ENCODE measurements at regions not wholly inside any gene's neighbourhood (a gene's known extent, or its start where the extent isn't known, plus 50 kb on each side); places are given as distances from the start of the nearest gene placed in this dataset.
A peak's percentile ranks its signal among the peaks of the same experiment; 100 is the strongest.

DNA sequence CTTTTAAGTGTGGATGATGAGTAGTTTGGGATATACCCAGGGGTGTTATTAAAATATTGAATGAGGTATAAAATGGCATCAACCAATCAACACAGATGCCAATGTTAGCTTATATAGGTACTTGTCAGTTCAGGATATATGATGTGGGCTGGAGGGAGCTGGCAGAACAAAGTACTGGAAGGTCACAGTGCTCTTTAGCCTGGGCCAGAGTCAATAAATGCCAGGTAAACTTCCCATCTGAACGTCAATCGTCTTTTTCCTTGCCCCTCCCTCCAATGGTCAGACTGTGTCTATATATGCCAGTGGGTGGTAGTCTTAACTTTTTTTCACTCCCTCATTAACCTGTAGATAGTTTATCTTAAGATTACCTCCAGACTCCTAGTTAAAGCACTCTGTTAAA, 140.8 kb upstream of the RBMS1 start:
- DNase-seq = no peak

DNA sequence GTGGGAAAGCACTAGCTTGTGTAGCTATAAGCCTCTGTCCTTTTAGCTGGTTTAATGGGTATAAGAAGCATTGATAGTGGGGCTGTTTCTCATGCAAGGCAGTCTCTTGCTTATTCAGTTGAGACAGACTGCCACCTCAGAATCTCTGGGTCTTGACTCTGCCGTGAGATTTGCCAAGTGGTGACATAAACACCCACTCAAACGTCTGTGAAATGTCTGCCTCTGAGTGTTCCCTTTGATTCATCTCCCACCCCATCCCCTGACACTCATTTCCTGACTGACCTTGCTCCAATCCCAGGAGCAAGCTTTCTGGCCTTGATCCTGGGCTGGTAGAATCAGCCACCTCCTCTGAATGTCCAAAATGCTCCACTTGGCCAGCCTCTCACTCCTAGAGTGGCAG, 141.9 kb upstream of the RBMS1 start:
- DNase-seq = no peak

DNA sequence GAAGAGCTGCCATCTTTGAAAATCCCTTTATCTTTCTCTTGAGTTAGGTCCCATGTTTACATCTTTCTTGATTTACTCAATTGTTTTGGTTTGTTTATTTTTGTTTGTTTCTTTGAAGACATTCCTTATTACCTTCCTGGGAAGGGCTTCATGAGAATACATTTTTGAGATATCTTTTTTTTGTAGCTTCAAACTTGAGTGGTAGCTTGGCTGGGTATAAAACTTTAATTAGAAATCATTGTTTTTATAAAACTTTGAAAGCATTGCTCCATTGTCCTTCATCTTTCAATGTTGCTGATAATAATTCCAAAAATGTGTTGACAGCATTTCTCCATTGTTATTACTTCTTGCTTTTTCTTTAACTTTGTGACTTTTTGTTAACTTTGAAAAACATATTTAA, 145.9 kb upstream of the RBMS1 start:
- DNase-seq = no peak

DNA sequence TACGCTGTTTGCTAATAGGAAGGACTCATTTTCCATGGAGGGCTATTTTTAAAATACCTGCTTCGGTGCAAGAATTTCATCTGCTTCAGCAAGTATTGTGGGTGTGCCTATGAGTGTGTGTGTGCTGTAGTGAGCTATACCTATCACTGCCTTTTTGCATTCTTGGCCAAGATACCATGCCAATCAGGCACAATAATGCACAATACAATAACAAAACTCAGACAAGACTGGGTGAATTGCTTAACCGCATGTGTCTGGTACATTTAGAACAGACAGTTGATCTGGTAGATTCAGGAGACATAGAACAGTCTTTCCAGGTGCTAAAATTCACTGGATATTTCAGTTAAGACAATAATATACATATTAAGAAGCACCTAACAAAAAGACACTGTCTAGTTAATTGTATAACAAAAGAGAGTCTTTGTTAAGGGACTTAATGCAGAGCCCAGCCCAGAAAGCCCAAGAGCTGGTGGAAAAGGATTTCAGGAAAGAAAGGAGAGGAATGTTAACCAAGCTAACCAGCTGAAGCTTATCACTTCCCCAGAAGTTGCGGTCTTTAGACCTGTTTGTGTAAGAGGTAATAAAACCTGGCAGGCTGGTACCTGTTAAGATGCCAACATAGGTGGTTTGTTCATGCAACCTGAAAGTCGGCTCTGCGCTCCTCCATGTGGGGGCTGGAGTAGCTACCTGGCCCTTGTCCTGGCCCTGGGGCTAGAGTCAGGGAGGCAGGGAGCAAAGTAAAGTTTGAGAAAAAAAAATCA, 153.3 kb upstream of the RBMS1 start:
- DNase-seq = no peak

DNA sequence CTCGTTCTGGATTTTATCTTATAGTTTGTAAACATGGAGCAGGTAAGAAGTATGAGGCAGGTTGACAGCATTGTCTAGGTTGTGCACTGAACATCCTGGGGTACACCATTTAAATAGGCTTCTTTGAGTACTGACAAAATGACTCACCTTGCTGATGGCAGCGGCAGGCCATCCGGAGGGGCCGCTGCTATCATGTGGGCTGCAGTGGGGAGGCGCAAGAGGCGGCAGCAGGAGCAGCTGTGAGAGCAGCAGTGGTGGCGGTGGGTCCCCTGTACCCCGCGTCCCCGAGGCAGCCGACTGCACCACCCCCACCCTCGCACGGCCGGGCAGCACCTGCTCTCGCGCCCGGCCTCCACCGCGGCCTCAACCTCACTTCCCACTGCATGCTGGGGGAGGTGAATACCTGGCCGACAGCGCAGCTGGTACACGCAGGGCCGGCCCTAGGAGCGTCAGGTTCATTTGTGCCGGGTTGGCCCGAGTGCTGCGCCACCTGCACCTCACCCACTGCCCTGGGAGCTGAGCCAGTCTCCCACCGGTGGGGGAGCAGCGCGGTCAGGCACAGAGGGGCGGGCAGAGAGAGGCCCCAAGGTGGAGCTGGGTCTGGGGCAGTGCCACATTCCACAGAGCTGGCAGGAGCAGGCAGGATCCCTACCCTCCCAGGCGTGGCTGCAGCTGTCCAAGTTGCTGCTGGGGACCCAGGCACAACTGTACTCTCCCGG, 154.5 kb upstream of the RBMS1 start:
- no peak for DNase-seq

DNA sequence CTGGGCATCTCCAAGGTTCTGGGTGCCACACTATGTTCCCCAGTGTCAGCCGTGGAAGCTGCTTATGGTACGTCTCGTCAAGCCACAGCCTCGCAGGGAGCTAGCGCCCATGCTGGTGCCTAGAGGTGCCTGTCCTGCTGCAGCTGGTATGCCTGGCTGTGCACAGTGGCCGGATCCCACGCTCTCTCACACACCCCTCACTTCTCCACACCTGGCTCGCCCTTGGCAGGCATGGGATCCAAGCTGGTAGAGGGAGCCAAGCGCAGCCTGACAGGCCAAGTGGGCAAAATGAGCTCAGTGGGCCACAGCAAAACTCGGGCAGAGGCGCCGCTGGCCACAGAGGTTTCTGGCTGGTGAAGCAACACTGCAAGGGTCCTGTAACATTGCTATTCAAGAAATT, 156.1 kb upstream of the RBMS1 start:
- DNase-seq = no peak

DNA sequence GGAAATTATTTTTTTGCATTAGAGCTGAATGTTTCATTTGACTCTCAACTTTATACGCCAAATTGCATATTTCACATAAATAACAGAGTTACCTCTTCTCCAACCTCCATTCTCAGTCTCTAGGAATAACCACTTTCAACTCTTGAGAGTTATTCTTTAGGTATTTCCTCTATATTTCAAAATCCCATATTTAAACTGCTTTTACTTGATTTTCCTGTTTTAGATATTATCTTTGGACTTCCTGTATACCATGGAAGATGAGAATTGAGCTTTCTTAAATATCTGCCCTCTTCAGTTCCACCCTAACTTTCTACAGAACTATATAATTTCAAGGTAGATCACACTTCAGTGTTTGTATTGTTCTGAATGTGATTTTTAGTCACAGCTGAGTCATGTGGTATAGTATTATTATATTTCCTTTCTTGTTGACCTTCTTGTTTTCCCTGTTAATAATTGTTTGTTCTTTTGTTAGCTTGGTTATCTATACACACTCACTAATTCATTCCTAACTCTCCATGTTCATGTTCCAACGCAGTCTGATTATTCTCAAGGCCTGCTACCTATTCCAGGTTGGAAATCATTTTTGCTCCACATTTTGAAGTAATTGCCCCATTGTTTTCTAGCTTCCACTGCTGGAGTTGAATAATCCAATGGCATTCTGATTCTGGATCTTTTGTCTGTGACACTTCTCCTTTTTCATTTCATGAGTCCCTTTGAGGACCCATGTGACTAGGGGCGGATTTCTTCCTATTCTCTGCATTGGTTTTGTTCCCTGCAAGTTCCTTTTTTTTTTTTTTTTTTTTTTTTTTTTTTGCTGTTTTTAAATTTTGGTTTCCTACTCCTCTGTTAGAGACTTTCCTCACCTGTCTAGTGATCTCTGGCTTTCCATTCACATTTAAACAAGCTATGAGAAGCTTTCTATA, 156.8 kb upstream of the RBMS1 start:
- peak; percentile 95 to 96 for DNase-seq

DNA sequence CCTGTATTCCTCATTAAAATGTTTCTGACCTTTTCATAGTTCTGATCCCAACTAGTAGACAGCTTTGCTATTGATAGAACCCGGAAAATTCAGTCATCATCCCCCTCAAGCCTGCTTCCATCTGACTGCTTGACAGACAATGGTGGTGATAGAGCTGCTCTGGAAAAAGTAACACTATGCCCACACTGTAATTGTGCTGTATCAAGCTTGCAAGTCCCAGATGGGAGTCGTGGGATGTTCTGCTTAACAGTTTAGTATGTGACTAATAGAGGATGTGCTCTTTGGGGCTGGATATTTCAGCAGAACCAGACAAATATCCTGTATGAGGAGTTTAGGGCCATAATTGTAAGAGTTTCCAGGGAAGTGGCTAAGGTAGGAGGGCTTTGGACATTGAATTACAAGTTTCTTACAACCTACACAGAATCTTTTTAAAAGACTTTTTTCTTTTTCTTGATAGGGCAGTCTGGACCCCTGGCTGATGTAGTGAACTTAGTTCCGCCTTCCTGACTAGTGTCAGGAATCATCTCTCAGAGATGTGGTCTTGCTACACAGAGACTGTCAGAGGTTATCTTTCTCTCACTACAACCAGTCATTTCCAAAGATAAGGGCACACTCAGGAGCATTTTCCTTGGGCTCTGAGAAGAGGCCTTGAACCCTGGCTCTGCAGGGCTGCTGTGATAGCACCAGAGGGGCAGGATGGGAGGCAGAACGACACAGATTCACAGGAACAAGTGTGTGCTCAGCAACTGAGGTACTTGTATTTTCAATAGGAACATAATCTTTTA, 158.0 kb upstream of the RBMS1 start:
- DNase-seq = no peak

DNA sequence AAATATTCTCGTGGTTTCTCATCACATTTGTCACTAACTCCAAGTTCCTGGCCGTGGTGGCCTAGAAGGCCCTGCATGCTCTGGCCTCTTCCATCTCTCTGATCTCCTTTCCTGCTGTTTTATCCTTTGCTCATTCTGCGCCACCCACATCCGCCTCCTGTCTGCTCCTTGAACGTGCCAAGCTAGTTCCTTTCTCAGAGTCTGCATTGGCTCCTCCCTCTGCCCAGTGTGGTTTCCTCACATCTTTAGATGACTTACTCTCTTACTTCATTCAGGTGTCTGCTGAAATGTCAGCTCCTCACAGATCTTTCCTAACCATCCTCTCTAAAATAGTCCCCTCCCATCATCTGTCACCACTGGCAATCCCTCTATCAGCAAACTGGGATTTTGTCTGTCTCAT, 158.6 kb upstream of the RBMS1 start:
- DNase-seq = peak; percentile 91 to 92

DNA sequence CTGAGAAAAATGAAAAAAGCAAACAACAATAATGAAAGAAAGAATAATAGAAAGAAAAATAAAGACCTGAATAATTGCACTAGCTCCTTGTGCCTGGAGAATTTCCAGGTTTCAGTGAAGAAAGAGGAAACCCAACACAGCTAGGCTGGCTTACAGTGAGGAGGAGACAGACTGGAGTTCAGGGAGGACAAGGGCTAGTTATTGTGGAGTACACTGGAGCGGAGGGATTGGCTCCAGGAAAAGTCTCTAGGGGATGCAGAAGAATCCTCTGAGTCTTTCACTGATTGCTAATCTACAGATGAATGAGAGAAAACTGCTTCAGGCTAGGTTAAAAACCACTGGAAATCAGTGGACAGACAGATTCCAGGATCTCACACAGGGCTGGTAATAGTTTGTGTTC, 163.6 kb upstream of the RBMS1 start:
- no peak for DNase-seq

DNA sequence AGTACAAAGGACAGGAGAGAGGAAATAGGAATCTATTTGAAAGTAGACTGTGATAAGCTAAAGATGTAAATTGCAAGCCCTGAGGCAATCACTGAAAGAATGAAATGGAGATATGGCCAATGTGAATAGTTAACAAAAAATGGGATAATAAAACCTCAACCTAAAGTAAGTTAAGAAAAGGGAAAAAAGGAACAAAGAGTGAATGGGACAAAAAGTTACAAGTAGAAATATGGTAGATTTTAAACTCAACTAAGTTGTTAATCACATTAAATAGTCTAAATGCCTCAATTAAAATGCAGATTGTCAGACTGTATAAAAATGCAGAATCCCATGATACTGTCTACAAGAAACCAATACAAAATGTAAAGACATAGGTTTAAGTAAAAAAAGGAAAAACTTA, 165.2 kb upstream of the RBMS1 start:
- DNase-seq = no peak

DNA sequence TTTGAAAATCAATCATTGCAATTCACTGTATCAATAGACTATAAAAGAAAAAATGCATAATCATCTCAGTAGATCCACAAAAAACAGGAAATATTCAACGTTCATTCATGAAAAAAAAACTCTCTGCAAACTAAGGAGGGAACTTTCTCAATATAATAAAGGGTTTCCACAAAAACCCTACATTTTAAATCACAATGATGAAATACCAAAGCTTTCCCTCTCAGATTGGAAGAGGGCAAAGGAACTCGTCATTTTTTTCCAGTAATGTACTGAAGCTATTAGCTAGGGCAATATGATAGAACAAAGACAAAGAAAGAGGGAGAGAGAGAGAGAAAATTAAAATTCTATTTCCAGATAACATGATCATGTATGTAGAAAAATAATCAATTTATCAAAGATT, 167.1 kb upstream of the RBMS1 start:
- no peak for DNase-seq

DNA sequence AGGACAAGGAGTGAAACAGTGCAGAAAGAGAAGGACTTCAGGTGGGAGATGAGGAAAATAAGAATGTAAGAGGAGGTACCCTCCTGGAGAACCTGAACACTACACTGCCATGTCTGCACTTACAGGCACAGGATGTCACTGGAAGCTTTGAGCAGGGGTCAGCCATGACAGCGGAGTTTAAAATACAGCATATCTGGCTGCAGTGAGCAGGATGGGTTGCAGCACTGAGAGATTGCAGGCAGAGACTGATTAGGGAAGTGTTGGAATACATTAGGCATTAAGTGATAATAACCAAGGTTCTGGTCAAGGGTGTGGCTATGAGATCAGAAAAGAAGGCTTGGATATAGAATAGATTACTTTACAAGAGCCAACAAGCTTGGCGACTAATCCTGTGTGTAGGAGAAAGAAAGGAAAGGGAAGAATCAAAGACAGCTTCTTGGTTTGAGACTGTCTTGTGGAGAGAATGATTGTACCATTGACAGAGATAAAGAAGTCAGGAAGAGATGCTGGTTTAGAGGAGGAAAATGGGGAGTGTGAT, 171.1 kb upstream of the RBMS1 start:
- no peak for DNase-seq

DNA sequence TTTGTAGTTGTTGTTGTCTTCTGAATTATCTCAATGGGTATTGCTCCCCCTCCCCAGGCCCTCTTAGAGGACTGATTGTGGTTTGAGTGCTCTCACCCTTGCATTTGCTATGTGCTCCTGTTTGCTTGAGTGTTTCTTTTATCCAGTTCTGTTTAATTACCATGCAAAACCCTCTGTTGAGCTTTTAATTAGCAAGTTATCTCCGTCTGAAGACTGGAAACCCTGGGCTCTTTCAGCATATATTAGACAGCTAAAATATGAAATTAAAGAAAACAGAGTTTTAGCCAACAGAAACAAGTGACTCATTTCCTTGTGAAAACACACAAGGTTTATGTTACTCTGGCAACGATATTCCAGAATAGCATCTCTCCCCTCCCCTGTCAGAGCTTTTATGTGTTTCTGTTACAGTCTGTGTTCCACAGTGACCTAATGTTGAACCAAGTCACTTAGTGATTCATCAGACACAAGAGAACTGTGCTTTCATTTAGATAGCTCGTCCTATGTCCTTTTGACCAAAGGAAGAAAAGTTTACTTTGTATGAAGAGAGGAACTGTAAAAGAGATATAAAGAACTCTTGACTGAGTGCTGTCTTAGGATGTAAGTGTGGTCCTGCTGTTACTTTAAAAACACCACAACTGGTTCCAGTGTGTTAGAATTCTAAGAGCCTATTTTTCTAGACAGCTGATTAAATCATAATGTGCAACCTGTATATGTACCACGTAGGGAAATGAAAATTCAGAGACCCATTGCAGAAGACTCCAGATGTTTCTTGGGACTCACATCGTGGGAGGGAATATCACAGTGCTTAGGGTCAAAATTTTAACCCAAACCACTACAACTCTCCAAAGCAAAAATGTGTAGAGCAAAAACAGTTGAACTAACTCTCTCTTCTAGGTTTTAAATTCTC, 172.8 kb upstream of the RBMS1 start:
- peak in 1 of 2 experiments; percentile 31 for DNase-seq

DNA sequence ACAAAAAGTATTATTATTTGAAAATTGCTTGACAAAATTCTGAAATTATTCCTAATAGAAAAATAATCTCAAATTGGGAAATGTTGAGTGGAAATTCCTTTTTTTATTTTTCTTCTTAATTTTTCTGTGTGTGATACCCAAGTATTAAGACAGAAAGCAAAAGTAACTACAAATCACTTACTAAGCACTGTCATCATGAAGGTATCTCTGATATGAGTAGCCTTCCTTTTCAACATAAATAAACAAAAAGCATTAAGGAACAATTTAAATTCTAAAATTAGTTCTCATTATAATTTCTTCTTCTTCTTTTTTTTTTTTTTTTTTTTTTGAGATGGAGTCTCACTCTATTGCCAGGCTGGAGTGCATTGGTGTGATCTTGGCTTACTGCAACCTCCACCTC, 174.2 kb upstream of the RBMS1 start:
- no peak for DNase-seq

DNA sequence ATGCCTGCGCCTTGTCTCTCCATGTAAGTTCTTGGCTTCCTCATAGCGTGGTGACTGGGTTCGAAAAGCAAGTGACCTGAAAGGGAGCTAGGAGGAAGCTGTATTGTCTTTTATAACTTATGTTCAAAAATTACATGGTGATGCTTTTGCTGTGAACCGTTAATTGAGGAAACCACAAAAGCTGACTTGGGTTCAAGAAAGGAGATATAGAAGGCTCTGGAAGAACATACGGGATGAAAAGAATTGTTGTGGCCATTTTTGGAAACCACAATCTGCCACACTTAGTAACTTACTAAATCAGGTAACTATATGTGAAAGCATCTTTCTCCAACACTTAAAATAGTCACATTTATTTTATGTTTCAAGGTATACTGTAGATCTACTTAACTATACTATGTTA, 177.0 kb upstream of the RBMS1 start:
- DNase-seq = peak in 1 of 2 experiments; percentile 16

DNA sequence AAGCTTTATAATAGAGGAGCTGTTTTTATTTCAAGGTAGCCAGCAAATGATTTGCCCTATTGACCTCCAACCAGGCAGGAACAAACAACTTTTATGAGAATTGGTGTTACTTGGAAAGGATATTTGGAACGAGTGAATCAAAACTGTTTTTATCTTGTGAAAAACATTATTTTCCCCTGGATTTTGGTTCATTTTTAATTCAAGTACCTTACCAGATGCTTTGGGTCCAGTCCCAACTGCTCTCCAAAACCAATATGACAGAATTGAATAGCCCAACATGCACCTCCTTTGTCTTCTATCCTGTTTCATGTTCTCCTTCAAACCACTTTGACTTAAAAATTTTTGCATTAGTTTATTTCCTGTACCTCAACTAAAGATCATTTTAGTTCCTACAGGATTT, 178.6 kb upstream of the RBMS1 start:
- no peak for DNase-seq

DNA sequence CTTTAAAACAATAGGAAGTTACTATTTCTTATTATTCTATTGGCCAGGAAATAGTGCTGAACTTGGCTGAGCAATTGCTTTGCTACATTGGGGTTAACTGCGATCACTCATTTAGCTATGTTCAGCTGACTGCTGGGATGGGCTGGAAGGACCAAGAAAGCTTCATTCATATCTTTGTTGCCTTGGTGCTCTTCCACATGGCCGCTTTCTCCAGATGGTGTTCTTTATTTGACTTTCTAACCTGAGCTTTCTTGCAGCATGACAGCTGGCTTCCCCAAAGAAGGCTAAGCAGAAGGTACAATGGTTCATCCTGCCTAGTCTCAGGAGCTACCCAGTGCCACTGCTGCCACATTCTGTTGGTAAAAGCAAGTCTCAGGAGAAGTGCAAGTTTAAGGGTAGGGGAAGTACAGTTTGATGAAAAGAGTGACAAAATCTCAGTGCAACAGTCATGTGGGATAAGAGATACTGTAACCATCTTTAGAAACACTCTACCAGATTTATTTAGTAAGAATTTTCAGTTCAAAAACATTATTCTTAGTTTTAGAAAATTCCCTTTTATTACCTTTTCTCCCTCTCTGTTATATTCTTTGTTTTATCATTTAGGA, 180.6 kb upstream of the RBMS1 start:
- DNase-seq = no peak

DNA sequence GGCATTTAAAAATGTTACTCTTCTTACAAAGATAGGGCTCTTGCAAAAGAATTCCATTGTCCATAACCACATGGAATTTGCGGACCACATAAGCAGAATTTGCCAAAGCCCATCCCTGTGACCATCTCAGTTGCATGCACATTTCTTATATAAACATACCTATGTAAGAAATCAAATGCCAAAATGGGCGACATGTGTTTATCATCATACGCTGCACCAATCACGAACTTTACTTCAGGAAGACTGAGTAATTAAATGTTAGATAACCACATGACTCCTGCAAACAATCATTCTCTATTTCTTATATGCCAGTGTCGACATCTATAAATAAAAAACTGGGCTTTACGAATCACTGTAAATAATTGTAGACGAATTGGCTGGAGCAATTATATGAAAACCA, 186.1 kb upstream of the RBMS1 start:
- DNase-seq = no peak

DNA sequence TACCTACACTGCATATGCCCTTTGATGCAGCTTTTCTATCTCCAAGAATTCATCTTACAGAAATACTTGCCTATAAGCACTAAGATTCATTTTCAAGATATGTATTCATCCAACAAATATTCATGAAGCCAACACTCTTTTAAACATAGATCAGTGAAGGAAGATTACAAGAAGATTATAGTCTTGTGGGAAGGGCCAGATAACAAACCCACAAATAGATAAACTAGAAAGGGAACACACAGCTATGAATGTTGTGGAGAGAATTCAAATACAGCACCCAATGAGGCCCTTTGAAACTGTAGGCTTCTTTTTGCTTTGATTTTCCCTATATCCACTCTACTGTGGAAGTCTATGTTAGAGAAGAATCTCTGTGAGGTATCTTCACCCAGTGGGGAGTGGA, 186.7 kb upstream of the RBMS1 start:
- DNase-seq = no peak

DNA sequence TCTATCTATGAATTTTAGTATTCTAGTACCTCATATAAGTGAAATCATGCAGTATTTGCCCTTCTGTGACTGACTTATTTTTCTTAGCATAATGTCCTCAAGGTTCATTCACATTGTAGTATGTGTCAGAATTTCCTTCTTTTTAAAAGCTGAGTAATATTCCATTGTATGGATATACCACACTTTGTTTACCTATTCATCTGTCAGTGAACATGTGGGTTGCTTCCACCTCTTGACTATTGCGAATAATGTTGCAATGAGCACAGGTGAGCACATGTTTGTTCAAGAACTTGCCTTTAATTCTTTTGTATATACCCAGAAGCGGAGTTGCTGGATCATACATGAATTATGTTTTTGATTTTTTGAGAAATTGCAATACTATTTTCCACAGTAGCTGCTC, 187.4 kb upstream of the RBMS1 start:
- no peak for DNase-seq
